NCI-H460 (cell line): ENCODE measurements at regions not wholly inside any gene's neighbourhood (a gene's known extent, or its start where the extent isn't known, plus 50 kb on each side); places are given as distances from the start of the nearest gene placed in this dataset.

Source experiments
- DNase-seq: peaks from one replicate; pipeline ENCODE4 v3.0.0-alpha.2; 2016; ENCODE audit warnings: low read depth; ENCODE audit errors: extremely low read depth

DNA sequence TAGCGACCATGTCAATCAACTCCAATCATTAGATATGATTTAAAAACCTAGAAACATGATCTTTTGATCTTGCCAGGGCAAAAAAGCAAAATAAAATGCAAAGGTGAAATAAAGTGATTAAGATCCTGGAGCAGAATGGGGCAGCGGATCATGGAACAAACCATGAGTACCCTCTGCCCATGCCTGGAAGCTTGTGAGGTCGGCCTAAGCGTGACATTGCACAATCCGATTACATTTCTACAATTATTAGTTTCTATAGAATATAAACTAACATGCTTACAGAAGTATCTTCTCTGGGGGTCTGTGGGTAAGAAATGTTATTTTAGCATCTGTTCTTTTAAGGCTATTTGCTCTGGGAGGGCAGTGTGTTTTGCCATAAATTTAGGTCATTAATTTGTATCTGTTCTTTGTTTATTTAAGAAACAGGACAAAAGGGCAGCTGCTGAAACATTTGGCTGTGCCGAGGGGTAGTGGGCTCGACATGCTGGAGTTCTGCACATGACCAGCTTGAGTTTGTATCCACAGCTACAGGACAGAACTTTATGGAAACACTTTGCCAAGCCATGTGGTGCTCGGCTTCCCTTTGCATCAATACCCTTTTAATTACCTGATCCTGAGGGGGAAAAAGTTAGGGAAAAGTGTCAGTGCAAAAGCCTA is 55.9 kb downstream of the ZBTB18 start:
- no peak for DNase-seq

DNA sequence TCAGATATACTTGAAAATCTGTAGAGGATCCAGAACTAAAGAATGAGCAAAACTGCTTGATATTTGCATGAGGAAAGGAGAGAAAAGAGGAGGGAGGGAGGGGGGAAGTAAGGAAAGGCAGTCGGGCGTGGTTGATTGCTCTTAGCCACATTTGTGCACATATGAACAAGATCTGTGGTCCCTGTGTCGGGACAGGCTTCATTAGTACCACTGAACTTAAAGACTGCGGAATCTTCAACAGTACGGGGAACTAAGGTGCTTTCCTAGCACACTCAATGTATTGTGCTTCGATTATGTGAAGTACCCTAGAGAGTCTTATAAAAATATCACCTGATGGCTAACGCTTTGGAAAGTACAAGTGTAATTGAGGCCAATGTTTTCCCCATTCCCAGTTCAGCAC is 59.9 kb downstream of the ZBTB18 start:
- no peak for DNase-seq

DNA sequence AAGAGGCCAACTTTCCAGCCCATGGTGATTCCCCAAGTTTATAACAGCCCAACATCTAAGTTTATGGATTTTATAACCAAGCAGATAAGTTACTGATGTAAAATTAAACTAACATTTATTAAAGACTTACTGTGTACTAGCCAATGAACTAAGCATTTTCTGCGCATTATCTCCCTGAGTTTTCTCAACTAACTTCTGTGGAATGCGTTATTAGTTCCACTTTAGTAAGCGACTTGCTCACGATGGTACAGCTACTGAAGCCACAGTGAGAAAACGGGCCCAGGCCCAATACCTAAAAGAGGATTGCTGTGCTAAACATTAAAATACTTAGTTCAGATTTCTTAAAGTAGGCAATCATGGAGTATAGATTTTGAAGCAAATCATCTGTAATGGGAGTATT is 61.0 kb downstream of the ZBTB18 start:
- no peak for DNase-seq

DNA sequence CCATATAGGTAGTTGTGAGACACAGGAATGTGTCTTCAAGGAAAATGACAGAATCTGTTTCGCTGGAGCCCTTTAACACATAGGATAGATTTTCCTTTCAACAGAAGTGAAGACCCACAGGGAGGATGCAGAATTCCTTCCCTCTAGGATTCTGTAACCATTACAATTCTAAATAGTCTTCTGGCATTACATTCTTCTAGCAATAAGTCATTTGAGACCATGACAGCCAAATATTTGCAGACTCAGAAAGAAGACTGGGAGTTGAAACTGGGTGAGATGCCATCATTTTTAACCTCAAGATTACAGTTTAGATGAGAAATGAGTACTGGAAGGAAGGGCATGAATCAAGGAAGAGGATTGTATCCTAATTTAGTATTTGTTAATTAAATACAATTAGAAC is 61.6 kb downstream of the ZBTB18 start:
- no peak for DNase-seq

DNA sequence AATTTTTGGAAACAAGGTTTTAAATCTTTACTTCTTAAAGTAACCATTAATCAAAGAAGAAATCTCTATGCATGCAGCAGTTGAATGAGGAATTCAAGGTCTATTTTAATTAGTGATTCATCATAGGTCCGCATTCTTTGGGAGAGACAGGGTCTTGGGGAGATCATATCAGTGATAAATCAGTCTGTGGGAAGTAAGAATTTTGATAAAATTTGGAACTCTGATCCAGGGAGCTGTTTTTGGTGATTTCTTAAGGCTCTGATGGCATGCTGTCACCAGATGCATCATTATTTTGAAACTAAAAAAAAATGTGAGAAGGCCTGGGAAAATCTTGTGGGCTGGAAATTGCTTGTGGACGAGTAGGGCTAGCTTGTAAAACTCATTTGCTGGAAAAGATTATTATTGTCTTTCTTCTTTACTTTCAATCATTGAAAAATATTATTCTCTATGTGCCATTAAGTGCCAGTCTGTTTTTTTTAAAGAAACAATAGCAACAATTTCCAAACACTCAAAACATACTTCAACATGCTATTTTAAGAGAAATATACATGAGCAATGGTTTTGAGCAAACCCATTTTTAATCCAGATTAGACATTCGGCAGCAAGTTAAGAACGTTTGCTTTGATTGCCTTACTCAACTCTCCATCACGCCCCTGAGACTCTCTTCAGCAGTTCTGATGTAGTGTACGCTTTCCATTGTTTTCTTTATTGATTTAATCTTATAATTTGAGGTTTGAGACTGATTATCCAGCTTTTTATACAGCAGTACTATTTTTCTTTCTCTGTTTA is 62.6 kb downstream of the ZBTB18 start:
- no peak for DNase-seq

DNA sequence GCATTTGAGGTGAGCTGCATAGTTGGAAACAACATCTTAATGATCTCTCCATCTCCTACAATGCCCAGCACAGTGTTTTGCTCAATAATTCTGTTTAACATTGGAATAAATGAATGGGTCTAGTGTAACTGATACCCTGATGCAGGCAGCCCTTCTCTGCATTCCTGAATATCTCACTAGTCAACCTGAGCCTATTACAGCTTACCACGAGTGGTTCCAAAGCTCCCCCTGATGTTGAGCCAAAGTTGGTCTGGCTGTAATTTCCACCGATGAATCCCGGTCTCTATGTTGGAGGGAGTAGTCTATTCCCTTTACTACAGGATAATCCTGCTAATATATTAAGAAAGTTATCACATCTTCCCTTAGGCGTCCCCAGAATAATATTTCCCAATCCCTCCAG is 63.8 kb downstream of the ZBTB18 start:
- no peak for DNase-seq

DNA sequence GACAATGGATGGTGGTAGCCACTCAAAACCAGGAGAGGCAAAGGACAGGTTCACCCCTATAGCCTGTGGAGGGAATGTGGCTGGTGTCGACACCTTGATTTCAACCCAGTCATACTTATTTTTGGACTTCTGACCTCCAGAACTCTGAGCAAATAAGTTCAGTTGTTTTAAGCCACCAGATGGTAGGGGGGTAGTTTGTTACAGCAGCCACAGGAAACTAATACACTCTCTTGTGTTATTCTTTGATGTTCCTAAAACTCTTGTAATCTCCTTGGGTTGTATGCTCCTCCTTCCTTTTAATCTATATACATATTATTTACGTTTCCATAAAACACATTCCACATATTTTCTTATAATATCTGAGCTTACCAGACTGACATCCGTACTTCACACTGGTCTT is 65.9 kb downstream of the ZBTB18 start:
- DNase-seq, result no peak

DNA sequence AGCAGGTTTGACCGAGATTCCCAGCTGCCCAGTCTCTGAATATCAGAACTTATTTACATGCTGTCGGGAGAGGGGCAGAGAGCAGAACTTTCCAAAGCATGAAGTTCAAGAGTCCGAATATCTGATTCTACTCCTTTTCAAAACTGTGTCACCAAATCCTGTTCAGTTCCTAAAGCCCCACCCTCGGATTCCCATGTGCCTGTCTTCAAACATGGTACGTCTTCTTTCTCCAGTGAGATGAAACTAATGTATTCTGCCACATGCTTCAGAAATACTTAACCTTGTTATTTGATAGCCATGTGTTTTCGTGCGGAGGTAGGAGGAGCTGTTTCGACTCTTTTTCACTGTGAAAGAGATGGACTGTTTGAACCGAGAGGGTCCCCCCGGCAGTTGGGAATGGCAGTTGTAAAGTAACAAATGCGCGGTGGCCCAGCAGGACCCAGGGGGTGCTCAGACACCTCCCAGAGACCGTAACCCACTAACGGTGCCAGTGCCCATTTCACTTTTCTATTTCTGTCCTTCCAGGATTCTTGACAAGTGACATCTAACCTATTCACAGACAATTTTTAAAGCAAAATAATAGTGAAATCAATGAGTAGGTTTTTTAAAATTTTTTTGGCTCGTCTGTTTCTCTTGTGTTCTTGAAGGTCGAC is 67.2 kb downstream of the ZBTB18 start:
- DNase-seq, result no peak

DNA sequence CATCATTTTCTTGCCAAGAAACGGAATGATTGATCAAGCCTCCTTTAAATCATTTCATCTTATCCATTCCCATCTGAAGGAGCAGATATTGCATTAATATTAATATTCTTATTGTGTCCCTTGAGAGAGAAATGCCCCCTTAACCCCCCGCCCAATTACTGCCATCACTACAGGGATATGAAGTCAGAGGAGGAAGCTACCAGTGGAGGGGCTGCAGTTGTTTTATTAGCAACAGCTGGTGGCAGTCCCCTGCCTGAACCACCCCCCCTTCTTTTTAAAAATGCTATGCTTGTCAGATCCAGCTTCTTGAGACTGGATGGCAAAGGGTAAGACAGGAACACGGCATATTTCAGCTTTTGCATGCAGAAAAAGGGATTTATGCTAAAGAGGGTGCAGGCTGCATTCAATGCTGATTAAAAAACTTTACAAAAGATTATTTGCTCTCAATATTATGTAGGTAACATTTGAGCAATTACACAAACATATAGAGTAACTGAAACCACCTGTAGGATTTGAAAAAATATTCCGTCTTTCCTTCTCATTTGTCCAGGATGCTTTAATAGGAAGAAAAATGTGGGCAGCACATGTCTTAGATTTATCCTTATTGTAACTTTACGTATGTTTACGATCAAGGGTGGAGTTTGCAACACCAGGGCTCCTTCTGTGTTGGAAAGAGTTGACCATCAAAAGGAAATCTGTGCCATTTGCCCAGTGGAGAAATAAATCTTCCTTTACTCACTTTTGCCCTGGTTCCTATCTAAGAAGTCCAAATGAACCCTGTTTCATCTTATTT is 77.7 kb downstream of the ZBTB18 start:
- DNase-seq, result no peak

DNA sequence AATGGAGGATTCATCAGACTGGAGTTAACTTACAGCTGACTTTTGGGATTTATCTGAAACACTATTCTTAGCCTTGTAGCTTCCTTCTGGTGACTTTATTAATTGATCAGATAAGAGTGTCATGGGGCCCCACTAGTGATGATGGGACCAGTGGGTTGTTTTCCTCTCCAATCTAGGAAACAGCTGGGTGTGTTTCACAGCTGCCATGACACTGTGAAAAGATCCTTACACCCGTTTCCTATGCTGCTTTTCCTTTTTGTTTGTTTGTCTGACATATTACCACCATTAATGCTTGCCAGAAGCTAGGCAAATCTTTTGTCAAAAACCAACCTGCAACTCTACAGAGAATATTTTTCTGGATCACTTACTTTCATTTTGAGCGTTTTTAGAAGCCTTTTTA is 86.2 kb downstream of the ZBTB18 start:
- DNase-seq, result no peak

DNA sequence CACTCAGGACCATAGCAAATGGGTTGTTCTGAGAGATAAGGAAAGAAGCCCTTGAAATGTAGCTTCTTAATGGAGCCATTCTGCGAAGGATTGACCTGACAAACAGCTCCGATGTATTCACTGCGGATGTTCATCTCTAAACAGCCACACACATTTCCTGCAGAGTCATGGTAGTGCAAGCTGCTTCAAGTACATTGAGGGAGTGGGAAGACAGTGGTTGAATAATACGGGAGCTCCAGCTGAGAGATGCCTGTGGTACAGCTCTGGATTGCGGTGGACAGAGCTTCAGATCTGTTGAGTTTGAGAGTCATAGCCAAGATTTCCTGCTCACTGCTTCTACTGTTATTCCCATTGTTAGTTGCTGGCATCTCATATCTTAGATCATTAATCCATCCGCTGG is 86.6 kb downstream of the ZBTB18 start:
- DNase-seq, result no peak

DNA sequence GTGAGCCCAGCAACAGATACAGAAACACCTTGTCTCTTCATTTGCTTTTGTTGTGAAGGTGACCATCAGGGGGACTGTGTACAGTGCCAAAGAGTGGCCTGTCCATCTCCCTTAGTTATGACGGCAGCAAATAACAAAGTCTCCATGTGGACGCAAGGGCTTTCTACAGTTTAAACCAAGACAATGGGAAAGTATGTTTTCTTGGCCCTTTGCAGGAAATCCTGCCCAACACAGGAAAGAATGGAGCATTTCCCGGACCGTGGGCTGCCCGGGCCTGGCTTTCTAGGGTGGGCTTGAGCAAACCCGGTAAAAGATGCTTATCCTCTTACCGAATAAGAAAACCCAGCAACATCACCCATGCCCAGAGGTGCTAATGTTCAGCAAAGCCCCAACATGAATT is 87.3 kb downstream of the ZBTB18 start:
- DNase-seq, result no peak

DNA sequence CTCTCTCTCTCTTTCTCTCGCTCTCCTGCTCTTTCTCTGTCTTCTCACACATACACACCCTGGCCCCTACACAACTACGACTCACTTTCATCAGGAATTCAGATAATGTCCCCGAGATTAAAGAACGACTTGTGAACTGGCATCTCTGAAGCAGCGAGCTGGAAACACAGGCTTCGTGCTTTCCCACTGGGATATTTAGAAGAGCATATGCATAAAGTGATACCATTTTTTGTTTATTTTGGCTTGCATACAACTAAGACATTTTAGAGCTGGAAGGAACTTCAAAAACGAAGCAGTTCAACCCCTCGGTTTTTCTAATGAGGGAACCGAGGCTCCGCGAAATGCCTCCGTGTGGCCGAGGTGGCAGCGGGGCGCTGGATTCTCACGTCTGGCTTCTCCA is 88.6 kb downstream of the ZBTB18 start:
- DNase-seq, result no peak

DNA sequence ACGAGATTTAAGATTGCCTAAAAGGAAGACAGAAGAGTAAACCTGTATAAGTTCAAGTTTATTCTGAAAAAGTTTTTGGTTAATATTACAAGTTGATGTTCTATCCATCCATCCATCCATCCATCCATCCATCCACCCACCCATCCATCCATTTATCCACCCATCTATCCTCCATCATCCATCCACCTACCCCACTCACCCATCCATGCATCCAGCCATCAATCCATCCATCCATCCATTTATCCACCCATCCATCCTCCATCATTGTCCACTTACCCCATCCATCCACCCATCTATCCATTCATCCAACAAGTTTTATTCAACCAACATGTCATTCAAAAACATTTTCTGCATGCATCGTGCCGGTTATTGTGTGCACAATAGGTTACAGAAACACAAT is 89.3 kb downstream of the ZBTB18 start:
- DNase-seq, result no peak

DNA sequence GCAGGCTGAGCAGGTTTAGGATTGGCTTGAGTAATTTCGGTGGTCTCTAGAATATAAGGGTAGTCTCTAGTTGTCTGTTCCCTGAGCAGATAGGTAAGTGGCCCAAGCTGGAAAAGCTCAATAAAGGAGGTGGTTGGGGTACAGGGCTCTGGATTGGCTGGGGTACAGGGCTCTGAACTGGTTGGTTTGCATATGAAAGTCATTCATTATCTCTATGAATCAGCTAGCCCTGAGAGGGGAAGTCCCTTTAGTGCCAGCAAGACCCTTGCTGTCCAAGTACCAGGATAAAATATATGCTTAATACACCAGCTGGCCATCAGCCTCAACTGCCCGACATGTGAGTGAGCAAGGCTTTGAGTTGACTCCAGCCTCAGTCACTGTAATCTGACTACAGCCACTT is 93.0 kb downstream of the ZBTB18 start:
- DNase-seq, result no peak

DNA sequence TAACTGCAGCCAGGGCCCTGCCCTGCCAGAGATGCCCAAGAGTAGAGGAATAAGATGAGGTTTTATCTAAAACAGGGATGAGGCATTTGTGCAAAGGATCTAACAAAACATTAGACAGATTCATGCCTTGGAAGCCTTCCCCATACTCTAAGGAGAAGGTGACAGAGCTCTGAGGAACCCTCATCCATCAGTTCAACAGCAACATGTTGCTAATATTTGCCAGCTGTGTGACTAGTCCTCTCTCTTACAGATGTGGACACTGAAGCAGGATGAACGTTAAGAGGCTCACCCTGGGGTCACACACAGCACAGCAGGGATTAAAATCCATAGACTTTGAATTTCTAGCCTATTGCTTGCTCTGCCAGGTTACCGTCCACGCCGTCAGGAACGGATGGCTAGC is 99.0 kb downstream of the ZBTB18 start:
- no peak for DNase-seq

DNA sequence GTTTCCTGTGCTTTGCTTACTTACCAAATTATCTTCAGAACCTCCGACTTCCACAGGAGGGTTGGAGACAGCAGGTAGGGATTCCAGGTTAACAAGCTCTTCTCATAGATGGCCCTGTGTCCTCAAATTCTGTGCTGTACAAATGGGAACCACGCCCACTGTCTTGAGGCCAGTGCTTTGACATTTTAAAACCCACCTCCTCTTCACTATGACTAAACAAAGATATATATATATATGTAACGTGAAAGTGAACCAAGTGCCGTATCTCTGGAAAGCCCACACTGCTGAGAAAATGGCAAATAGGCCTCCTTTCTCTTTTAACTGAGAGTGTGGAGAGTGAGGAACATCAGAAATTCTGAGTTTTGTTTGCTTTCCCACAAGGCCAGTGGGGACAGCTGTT is 99.6 kb downstream of the ZBTB18 start:
- no peak for DNase-seq

DNA sequence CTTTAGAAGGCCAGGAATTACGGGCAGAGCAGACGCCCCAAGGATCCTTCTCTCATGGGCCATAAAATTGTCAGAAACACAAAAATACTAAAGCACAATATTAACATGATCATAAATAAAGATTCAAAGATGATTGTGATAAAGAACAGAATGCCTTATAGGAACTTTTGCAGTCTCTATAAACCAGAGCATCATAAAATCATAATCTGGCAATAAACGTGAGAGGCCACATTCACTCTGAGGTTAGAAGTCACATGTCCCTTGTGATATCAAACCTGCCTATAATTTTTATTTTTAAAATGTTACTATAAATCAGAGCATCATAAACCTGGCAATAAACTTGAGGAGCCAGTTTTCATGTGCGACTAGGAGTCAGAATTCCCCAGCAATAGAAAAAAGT is 100.5 kb downstream of the ZBTB18 start:
- DNase-seq, result no peak

DNA sequence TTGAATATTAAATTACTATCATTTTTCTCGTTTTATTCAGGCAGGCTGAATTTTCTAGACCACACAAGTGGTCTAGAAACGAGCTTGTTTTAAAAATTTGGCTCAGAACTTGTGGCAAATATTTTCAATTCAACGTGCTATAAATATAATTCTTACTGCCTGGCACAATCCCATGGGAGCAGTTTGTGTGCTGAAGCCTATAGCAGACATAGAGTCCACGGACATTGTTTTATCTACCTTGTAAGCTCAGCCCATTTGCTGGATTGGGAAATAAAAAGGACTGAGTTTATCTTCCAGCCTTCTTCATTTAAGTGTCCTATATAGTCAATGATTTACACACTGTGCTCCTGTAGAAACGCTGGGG is 103.4 kb downstream of the ZBTB18 start:
- no peak for DNase-seq

DNA sequence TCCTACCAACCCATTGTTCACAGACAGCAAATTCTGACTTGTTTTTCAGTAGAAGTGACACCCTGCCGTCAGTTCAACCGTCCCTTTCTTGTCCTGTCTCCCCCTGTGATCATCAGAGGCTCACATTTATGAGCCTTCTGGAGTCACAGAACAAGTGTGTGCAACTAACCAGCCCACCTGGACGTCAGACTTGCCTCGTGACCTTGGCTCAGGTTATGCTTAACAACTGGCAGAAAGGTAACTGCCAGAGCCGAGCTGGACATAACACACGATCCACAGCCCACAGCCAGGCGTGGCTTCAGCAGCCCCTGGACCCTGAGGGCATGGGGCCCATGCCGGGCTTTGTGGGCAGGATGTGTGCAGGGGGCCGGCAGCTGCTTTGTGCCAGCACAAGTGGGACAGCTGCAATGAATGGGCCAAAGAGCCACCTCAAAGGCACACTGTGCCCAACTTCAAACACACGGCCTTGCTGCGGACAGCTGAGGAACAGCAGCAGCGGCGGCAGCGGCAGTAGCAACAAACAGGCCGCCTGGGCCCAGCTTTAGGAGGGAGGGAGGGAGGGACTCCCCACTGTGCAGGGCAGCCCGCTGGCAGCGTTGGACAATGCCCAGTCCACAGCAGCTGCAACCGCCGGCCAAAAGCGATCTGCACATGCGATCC is 103.9 kb downstream of the ZBTB18 start:
- no peak for DNase-seq

DNA sequence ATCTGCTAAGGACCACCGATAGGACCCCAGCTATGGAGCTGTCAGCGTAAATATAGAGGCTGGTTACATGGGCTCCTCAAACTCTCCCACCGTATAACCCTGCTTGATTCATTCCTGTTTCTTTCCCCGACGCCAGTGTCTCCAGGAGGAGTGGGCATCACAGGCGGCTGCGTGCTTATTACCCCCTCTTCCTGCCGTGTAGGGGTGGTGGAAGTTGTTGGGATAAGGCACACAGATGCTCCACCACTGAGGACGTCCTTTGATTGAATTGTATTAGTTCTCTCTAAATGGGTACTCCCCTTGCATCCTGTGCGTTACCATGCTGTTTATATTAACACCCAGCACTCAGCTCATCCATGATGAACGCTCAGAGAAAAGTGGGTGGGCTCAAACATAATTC is 104.6 kb downstream of the ZBTB18 start:
- no peak for DNase-seq
